Right lobe of liver (tissue), 6 donors: ENCODE measurements at regions not wholly inside any gene's neighbourhood (a gene's known extent, or its start where the extent isn't known, plus 50 kb on each side); places are given as distances from the start of the nearest gene placed in this dataset.
A peak's percentile ranks its signal among the peaks of the same experiment; 100 is the strongest.

ENCODE experiments used
- ATAC-seq, 4 donors: fragments of 200-7000 bp; cut with Tn5 transposase; one replicate each; pipeline ENCODE4 v1.9.1; 2020; ENCODE audit warnings: mild to moderate bottlenecking in 4 of 4, moderate library complexity in 4 of 4
- DNase-seq, 3 donors: peaks; one replicate each; pipeline ENCODE4 v3.0.0-alpha.2; 2020
- H3K27ac ChIP-seq, 3 donors: fragments of 200-600 bp; one replicate each; pipeline ENCODE4 v1.8.0; 2022
- H3K27me3 ChIP-seq, 2 donors: fragments of 200-600 bp; one replicate each; pipeline ENCODE4 v1.8.0; 2022
- H3K36me3 ChIP-seq, 4 donors: fragments of 200-600 bp; sonication (generic) in 1 of 4; one replicate each; pipeline versions ENCODE4 v1.5.1 to v1.8.0; 2017 to 2022; ENCODE audit warnings: control low read depth in 1 of 4
- H3K4me1 ChIP-seq, 4 donors: fragments of 200-600 bp; sonication (generic) in 1 of 4; one replicate each; pipeline versions ENCODE4 v1.5.1 to v1.8.0; 2017 to 2022; ENCODE audit warnings: control low read depth in 1 of 4
- H3K4me3 ChIP-seq, 3 donors: fragments of 200-600 bp; one replicate each; pipeline ENCODE4 v1.8.0; 2022
- H3K9me3 ChIP-seq, 4 donors: fragments of 200-600 bp; sonication (generic) in 1 of 4; one replicate each; pipeline versions ENCODE4 v1.5.1 to v1.8.0; 2017 to 2022; ENCODE audit warnings: control low read depth in 1 of 4
- POLR2A ChIP-seq: fragments of 450-650 bp; IDR thresholded peaks from one replicate; pipeline ENCODE4 v1.6.1; 2017; ENCODE audit warnings: antibody characterized with exemption, mild to moderate bottlenecking
- WGBS: methylation state at CpG from one replicate; pipeline ENCODE4 v1.1.6; 2018; ENCODE audit warnings: low coverage, low lambda C conversion rate; ENCODE audit not compliant: insufficient coverage; ENCODE audit errors: missing lambda C conversion rate; 5-methylcytosine and 5-hydroxymethylcytosine counted together
- intact Hi-C, 2 donors: fragments of 100-400 bp; cut with DNase I; formaldehyde crosslinking; loops; one replicate each; pipeline versions ENCODE4 v1.11.2 to v1.14.1; 2022
- TF ChIP-seq, protein P1 (sequence below), 4 donors: fragments of 200-600 bp in 3 of 4; fragments of 450-650 bp in 1 of 4; IDR thresholded peaks; one replicate each; pipeline versions ENCODE4 v1.5.1 to v1.8.0; 2016 to 2022; ENCODE audit warnings: antibody characterized with exemption in 4 of 4, mild to moderate bottlenecking in 2 of 4
- donor health status: DM: no; HTN: yes; CAD: no.
- donor health status: DM: no; HTN: no; CAD: no.
- donor health status: DM: no; HTN: no; CAD: no.
- donor health status: DM: no; HTN: yes; CAD: no.
- donor health status: DM: no; HTN: yes; CAD: no.

DNA sequence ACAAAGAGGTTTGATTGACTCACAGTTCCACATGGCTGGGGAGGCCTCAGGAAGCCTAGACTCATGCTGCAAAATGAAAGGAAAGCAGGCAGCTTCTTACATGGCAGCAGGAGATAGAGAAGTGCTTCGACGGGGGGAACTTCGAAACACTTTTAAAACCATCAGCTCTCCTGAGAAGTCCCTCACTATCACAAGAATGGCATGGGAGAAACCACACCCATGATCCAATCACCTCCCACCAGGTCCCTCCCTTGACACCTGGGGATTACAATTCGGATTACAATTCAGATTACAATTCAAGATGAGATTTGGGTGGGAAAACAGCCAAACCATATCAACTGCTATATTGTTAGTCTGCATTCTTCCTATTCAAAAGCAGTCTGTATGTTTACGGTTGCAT, 322.3 kb upstream of the ISL1 start:
- intact Hi-C loops = no loop called here
- no peak for ATAC-seq
- no peak for DNase-seq
- TF ChIP-seq, protein P1, sequence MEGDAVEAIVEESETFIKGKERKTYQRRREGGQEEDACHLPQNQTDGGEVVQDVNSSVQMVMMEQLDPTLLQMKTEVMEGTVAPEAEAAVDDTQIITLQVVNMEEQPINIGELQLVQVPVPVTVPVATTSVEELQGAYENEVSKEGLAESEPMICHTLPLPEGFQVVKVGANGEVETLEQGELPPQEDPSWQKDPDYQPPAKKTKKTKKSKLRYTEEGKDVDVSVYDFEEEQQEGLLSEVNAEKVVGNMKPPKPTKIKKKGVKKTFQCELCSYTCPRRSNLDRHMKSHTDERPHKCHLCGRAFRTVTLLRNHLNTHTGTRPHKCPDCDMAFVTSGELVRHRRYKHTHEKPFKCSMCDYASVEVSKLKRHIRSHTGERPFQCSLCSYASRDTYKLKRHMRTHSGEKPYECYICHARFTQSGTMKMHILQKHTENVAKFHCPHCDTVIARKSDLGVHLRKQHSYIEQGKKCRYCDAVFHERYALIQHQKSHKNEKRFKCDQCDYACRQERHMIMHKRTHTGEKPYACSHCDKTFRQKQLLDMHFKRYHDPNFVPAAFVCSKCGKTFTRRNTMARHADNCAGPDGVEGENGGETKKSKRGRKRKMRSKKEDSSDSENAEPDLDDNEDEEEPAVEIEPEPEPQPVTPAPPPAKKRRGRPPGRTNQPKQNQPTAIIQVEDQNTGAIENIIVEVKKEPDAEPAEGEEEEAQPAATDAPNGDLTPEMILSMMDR (IDR thresholded peaks at IDR 0.05) = no peak
- no peak for TF ChIP-seq POLR2A
- Histone ChIP-seq H3K4me1 (no peaks in the 10 kb centered on the region), H3K9me3 (no peaks in the 10 kb centered on the region), H3K27ac (no peak overlapping the region), H3K36me3 (no peaks in the 10 kb centered on the region), H3K4me3 (no peak overlapping the region), H3K27me3 (no peaks in the 10 kb centered on the region)
- WGBS = 58% methylated on average over 5 of the region's 5 CpGs

DNA sequence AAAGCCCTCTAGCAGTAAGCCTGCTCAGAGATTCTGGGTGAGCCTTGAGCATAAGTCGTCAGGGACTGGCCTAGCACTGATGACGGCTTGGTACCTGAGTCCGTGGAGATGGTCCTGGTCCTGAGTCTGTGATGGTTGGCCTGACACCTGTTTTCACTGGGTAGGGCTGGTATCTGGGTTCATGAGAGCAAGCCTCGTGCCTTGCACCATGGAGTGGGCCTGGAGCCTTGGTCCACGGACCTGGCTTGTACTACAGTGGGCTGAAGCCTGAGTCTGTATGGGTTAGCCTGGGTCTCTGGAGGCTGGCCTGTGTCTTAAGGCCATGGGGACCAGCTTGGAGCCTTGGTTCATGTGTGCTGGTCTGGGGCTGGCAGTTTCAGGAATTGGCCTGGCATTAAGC, 310.3 kb upstream of the ISL1 start:
- Histone ChIP-seq H3K27ac (no peak overlapping the region), H3K4me3 (no peak overlapping the region), H3K4me1 (no peaks in the 10 kb centered on the region), H3K36me3 (no peaks in the 10 kb centered on the region), H3K27me3 (no peaks in the 10 kb centered on the region), H3K9me3 (no peaks in the 10 kb centered on the region)
- no peak for TF ChIP-seq POLR2A
- TF ChIP-seq, protein P1 (IDR thresholded peaks at IDR 0.05) = no peak
- DNase-seq (peak in 1 of 3 donors; percentile 29), ATAC-seq (no peak)
- 78% methylated on average over 4 of the region's 5 CpGs for WGBS
- intact Hi-C loops = no loop called here

DNA sequence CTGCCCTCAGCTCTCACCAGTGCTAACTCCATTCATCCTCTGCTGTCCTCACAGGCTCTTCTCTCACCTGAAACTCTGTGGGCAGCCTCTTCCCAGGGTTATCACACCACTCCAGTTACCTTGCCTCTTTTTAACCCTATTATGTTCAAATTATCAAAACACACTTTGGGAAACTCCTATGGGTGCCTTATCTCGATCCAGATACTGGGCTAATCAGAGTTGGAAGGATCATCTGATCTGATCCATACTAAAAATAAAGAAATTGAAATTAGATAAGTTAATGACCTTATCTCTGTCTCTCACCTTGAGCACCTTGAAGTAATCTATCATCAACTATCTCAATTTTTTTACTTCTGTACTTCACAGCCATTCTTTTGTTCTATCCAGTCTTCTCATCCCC, 300.5 kb upstream of the ISL1 start:
- Histone ChIP-seq H3K4me3 (no peak overlapping the region), H3K9me3 (no peaks in the 10 kb centered on the region), H3K27me3 (no peaks in the 10 kb centered on the region), H3K4me1 (no peaks in the 10 kb centered on the region), H3K27ac (no peak overlapping the region), H3K36me3 (no peaks in the 10 kb centered on the region)
- WGBS = 18% methylated on average over 1 of the region's 1 CpG
- no peak for TF ChIP-seq POLR2A
- TF ChIP-seq, protein P1 (IDR thresholded peaks at IDR 0.05) = no peak
- intact Hi-C loops = no loop called here
- DNase-seq (no peak), ATAC-seq (no peak)

- 87% methylated on average over 2 of the region's 2 CpGs for WGBS
- ATAC-seq (no peak), DNase-seq (no peak)
- Histone ChIP-seq H3K27ac (no peak overlapping the region), H3K4me3 (no peak overlapping the region), H3K4me1 (no peaks in the 10 kb centered on the region), H3K27me3 (no peaks in the 10 kb centered on the region), H3K36me3 (no peaks in the 10 kb centered on the region), H3K9me3 (no peaks in the 10 kb centered on the region)
- intact Hi-C loops = no loop called here
- no peak for TF ChIP-seq POLR2A
- TF ChIP-seq, protein P1 (IDR thresholded peaks at IDR 0.05) = no peak
These were observed 291.4 kb upstream of the ISL1 start for GRCh38 chr5:51091816-51092215.

- H3K9me3 ChIP-seq = no peaks in the 10 kb centered on the region
- no peaks in the 10 kb centered on the region for H3K27me3 ChIP-seq
- H3K27ac ChIP-seq = no peak overlapping the region
- ATAC-seq (no peak), DNase-seq (no peak)
- H3K4me3 ChIP-seq = no peak overlapping the region
- TF ChIP-seq, protein P1 (IDR thresholded peaks at IDR 0.05) = no peak
- TF ChIP-seq POLR2A = no peak
- intact Hi-C loops = no loop called here
- H3K4me1 ChIP-seq = no peaks in the 10 kb centered on the region
- 39% methylated on average over 8 of the region's 8 CpGs for WGBS
- no peaks in the 10 kb centered on the region for H3K36me3 ChIP-seq
These were observed 287.8 kb upstream of the ISL1 start for GRCh38 chr5:51095486-51095885.
